ENCODE measurements at regions not wholly inside any gene's neighbourhood (a gene's known extent, or its start where the extent isn't known, plus 50 kb on each side); places are given as distances from the start of the nearest gene placed in this dataset.

DNA sequence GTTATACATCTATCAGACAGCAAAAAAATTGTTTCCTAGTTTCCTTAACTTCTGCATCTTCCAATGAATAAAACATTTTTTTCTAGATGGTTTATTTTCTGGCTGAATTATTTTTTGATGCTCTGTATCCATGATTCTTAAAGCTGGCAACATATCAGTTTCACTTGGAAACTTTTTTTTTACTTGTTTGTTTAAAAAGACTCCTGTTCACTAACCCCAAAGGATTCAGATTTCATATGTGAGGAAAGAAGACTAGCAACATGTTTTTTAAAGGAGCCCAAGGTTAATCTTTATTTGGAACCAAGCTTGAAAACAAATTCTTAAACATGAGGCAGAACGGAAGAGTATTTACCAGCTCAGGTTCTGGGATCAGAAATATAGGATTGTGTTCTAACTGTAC, 632.3 kb downstream of the SLITRK6 start:
- no peak overlapping the region for H3K27ac ChIP-seq
- TF ChIP-seq, protein P1, sequence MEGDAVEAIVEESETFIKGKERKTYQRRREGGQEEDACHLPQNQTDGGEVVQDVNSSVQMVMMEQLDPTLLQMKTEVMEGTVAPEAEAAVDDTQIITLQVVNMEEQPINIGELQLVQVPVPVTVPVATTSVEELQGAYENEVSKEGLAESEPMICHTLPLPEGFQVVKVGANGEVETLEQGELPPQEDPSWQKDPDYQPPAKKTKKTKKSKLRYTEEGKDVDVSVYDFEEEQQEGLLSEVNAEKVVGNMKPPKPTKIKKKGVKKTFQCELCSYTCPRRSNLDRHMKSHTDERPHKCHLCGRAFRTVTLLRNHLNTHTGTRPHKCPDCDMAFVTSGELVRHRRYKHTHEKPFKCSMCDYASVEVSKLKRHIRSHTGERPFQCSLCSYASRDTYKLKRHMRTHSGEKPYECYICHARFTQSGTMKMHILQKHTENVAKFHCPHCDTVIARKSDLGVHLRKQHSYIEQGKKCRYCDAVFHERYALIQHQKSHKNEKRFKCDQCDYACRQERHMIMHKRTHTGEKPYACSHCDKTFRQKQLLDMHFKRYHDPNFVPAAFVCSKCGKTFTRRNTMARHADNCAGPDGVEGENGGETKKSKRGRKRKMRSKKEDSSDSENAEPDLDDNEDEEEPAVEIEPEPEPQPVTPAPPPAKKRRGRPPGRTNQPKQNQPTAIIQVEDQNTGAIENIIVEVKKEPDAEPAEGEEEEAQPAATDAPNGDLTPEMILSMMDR (conservative IDR thresholded peaks at IDR 0.05), result no peak

DNA sequence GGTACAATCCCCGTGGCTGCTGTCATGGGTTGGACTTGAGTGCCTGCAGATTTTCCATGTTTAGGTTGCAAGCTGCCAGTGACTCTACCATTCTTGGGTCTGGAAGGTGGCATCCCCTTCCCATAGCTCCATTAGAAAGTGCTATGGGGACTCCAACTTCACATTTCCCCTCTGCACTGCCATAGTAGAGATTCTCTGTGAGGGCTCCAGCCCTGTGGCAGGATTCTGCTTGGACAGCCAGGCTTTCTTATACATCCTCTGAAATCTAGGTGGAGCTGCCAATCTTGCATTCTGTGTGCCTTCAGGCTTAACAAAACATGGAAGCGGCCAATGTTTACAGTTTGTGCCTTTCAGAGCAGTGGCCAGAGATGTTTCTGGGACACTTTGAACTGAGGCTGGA, 636.2 kb downstream of the SLITRK6 start:
- TF ChIP-seq, protein P1 (conservative IDR thresholded peaks at IDR 0.05), result no peak
- H3K27ac ChIP-seq, result no peak overlapping the region

DNA sequence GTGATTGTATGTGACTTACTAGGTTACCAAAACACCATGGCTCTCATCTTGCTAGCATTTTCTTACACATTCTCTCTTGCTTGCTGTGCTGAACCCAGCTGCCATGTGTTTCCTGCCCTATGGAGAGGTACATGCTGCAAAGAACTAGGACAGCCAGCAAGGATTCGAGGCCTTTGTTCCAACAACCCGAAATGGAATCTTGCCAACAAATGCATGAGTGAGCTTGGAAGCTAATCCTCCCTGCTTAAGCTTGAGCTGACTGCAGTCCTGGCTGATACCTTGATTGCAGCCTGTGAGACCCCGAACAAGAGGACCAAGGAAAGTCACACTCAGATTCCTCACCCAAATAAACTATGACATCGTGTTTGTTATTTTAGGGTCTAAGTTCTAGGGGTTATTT, 651.2 kb downstream of the SLITRK6 start:
- H3K27ac ChIP-seq, result no peak overlapping the region
- TF ChIP-seq, protein P1 (conservative IDR thresholded peaks at IDR 0.05), result no peak

DNA sequence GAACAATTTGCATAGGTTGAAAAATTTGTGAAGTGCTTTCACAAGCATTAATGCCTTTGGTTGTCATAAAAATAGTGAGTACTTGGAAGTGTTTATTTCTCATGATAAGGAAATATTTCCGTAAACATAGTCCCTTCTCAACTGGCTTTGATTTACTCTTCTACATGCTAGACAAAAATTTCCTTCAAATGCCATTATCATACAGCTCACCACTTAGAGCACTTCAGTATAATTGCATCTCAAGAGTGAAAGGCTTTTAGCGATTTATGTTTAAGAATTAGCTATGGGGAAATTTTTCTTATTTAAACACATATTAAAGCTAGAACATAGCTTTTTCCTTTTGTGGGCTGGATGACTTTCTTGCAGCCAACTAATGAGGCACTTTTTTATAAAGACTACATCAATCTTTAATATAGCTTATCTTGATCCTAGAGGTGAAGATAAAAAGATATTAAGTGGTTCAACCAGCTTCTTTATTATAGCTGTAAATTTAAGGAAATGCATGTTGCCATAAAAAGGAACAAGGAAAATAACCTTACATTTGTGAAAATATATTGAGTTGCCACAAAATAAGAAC, 656.8 kb downstream of the SLITRK6 start:
- H3K27ac ChIP-seq, result peak overlapping the region; percentile 39
- TF ChIP-seq, protein P1 (conservative IDR thresholded peaks at IDR 0.05), result no peak

DNA sequence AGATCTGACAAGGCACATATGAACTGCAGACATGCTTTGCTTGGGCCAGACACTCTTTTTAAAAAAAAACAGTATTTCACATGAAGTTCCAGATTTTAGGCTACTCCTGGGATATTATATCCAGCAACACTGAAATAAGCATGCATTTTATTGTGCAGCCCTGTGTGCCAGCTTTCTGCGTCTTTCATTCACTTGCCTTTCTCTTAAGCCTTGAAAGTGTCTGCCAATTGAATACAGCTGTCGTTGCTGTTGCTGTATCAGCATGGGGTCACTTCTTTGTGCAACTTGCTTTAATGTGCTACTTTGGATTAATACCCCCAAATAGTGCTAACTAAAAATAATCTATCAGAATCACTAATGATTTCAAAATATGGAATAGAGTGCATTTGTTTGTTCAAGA, 657.8 kb downstream of the SLITRK6 start:
- no peak overlapping the region for H3K27ac ChIP-seq
- TF ChIP-seq, protein P1 (conservative IDR thresholded peaks at IDR 0.05), result no peak

DNA sequence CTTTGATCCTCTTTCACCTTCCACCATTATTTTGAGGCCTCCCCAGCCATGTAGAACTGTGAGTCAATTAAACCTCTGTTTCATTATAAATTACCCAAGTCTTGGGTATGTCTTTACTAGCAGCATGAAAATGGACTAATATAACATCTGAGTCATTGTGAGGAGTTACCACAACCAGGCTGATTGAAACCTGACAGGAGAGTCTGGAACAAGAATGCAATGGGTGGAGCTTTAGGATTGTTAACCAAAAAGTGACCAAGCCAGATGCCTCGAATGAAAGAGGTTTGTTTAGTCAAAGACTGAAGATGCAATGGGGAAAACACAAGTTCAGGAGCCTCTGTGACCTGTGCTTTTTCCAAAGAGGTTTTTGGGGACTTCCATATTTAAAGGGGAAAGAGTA, 659.0 kb downstream of the SLITRK6 start:
- TF ChIP-seq, protein P1 (conservative IDR thresholded peaks at IDR 0.05), result no peak
- H3K27ac ChIP-seq, result no peak overlapping the region

DNA sequence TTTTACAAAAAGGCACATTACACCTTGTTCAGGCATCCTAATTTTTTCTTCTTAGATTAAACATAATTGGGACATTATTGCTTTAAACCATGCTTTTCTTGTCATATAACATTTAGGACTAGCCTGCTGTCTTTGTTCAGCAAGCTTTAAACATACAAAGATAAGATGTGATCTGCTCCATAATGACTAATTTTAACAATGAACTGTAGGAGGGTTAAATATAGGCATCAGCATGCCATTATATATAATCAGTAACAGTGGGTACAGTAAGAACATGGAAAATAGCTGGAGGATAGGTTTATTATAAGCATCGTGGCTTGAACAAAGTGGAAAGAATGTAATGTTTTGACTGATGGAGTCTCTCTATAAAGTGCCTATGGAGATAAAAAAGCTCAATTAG, 661.7 kb downstream of the SLITRK6 start:
- TF ChIP-seq, protein P1 (conservative IDR thresholded peaks at IDR 0.05), result no peak
- H3K27ac ChIP-seq, result no peak overlapping the region

All from VCaP (cell line).